ENCODE measurements at regions not wholly inside any gene's neighbourhood (a gene's known extent, or its start where the extent isn't known, plus 50 kb on each side); places are given as distances from the start of the nearest gene placed in this dataset.
"Not testable (repeated sequence)": the region's sequence is repeated elsewhere in the genome, so short reads cannot be mapped to it uniquely, and the experiment has no call there.

DNA sequence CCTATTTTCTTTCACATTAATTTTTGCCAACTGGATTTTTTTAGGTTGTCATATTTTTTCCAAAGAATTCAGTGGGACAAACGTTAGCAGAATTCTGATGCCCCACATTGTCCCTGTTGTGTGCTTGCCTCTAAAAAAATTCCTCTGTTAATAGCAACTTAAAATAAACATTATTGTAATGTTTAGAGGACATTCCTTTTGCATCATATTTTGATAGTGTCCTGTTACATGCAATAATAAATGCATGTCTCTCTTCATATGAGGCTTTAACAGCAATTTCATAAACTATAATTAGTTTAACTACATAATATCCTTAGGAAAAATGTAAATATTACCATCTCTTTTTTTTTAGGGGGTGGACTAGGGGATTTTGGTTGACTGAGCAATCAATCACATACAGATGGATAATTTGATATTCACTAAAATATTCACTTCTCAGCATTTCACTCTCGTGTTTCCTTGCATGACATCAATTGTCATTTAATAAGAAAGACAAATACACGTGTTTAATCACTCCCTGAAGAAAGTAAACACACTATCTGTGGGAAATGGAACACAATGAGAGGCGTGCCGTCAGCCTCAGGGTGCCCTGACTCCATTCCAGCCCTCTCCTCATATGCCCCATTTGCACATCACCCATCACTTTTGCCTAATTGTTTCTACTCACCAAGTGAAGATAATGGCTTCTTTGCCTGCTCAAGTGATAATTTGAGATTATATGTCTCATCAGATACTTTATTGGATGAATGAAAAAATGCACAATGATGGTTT lies 110.3 kb upstream of the SPATA31A3 start:
- H3K27ac Mint-ChIP-seq; intact Hi-C loops (cut with micrococcal nuclease); DNase-seq; H3K4me3 Mint-ChIP-seq; H3K4me1 ChIP-seq (ENCODE audit: control insufficient read depth in 1 of 2, insufficient read depth in 2 of 2, low read length in 2 of 2); H3K4me1 Mint-ChIP-seq; H3K4me2 ChIP-seq (replicated peaks; ENCODE audit: extremely low read depth, low read length, poor library complexity, severe bottlenecking); H3K36me3 ChIP-seq (replicated peaks in 1 of 2; ENCODE audit: control insufficient read depth in 1 of 2, insufficient read depth in 2 of 2, low read length in 2 of 2); H3K27me3 ChIP-seq (ENCODE audit: control insufficient read depth in 2 of 2, insufficient read depth in 2 of 2, low read length in 2 of 2); H3K9me3 Mint-ChIP-seq; H3K4me3 ChIP-seq (replicated peaks in 1 of 3; ENCODE audit: low read depth in 2 of 3, low read length in 3 of 3); H3K9ac ChIP-seq (ENCODE audit: insufficient read depth, low read length, poor library complexity, severe bottlenecking); H4K20me1 ChIP-seq (ENCODE audit: insufficient read depth, low read length); H3K9me3 ChIP-seq (replicated peaks in 1 of 2; ENCODE audit: control insufficient read depth in 1 of 2, insufficient read depth in 1 of 2, low read length in 2 of 2); H2AFZ ChIP-seq (ENCODE audit: insufficient read depth, low read depth, low read length, poor library complexity, severe bottlenecking); H3K36me3 Mint-ChIP-seq; H3K27ac ChIP-seq (ENCODE audit: low read depth in 1 of 2, low read length in 2 of 2); H3K79me2 ChIP-seq (ENCODE audit: insufficient read depth, low read length); H3K27me3 Mint-ChIP-seq (ENCODE audit: low read depth in 3 of 3): not testable (repeated sequence)
- WGBS (ENCODE audit: insufficient coverage), result no CpG with 5 or more reads among the region's 5 CpGs

DNA sequence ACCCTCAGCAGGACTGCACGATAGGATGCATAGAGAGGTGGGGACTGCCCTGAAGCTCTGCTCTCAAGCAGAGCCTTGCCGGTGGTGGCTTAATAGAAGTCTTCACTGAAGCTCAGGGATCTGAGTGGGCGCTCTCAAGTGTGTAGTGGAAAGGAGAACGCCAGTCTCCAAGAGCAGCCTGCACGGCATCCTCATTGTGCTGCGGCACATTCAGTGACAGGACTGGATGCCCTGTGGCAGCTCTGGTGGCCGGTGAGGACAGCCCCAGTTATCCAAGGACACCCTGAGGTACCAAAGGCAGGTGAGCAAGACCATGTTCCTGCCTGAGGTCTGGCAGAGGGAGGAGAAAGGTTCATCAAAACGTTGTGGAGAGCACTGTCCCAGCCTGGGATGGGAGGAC lies 98.8 kb upstream of the SPATA31A3 start:
- H3K4me3 ChIP-seq (replicated peaks in 1 of 3; ENCODE audit: low read depth in 2 of 3, low read length in 3 of 3); H3K79me2 ChIP-seq (ENCODE audit: insufficient read depth, low read length); H3K4me1 Mint-ChIP-seq; intact Hi-C loops (cut with micrococcal nuclease); H3K27ac Mint-ChIP-seq; H3K4me1 ChIP-seq (ENCODE audit: control insufficient read depth in 1 of 2, insufficient read depth in 2 of 2, low read length in 2 of 2); H3K9me3 Mint-ChIP-seq; H4K20me1 ChIP-seq (ENCODE audit: insufficient read depth, low read length); DNase-seq; H3K4me3 Mint-ChIP-seq; H3K27me3 ChIP-seq (ENCODE audit: control insufficient read depth in 2 of 2, insufficient read depth in 2 of 2, low read length in 2 of 2); H3K36me3 ChIP-seq (replicated peaks in 1 of 2; ENCODE audit: control insufficient read depth in 1 of 2, insufficient read depth in 2 of 2, low read length in 2 of 2); H3K27ac ChIP-seq (ENCODE audit: low read depth in 1 of 2, low read length in 2 of 2); H3K4me2 ChIP-seq (replicated peaks; ENCODE audit: extremely low read depth, low read length, poor library complexity, severe bottlenecking); H3K9me3 ChIP-seq (replicated peaks in 1 of 2; ENCODE audit: control insufficient read depth in 1 of 2, insufficient read depth in 1 of 2, low read length in 2 of 2); H3K36me3 Mint-ChIP-seq; H3K9ac ChIP-seq (ENCODE audit: insufficient read depth, low read length, poor library complexity, severe bottlenecking); H2AFZ ChIP-seq (ENCODE audit: insufficient read depth, low read depth, low read length, poor library complexity, severe bottlenecking); H3K27me3 Mint-ChIP-seq (ENCODE audit: low read depth in 3 of 3): not testable (repeated sequence)
- WGBS (ENCODE audit: insufficient coverage), result 84% methylated on average over 4 of the region's 8 CpGs

DNA sequence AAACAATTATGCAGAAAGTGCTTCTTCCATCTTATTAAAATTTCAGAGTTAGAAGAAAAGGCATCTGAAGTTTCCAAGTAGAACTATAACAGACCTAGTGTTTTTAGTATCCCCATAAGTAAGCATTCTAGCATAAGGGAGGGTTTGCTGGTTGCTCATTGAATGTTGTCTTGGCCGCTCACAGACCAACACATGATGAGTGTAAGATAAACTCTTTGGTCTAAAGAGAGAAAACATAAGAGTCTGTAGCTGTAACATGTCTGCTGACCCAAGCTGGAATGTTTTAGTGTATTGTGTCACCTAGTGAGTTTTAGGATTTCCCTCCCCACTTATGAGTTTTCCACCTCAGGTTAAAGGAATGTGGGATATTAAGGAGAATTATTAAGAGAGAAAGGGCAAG lies 94.5 kb upstream of the SPATA31A3 start:
- H3K4me1 ChIP-seq (ENCODE audit: control insufficient read depth in 1 of 2, insufficient read depth in 2 of 2, low read length in 2 of 2); H3K4me2 ChIP-seq (replicated peaks; ENCODE audit: extremely low read depth, low read length, poor library complexity, severe bottlenecking); H3K27ac ChIP-seq (ENCODE audit: low read depth in 1 of 2, low read length in 2 of 2); H3K4me1 Mint-ChIP-seq; H3K36me3 ChIP-seq (replicated peaks in 1 of 2; ENCODE audit: control insufficient read depth in 1 of 2, insufficient read depth in 2 of 2, low read length in 2 of 2); H3K4me3 Mint-ChIP-seq; intact Hi-C loops (cut with micrococcal nuclease); H3K9ac ChIP-seq (ENCODE audit: insufficient read depth, low read length, poor library complexity, severe bottlenecking); H4K20me1 ChIP-seq (ENCODE audit: insufficient read depth, low read length); DNase-seq; H3K27ac Mint-ChIP-seq; H3K9me3 Mint-ChIP-seq; H3K27me3 ChIP-seq (ENCODE audit: control insufficient read depth in 2 of 2, insufficient read depth in 2 of 2, low read length in 2 of 2); H3K9me3 ChIP-seq (replicated peaks in 1 of 2; ENCODE audit: control insufficient read depth in 1 of 2, insufficient read depth in 1 of 2, low read length in 2 of 2); H3K4me3 ChIP-seq (replicated peaks in 1 of 3; ENCODE audit: low read depth in 2 of 3, low read length in 3 of 3); H3K36me3 Mint-ChIP-seq; H3K27me3 Mint-ChIP-seq (ENCODE audit: low read depth in 3 of 3); H2AFZ ChIP-seq (ENCODE audit: insufficient read depth, low read depth, low read length, poor library complexity, severe bottlenecking); H3K79me2 ChIP-seq (ENCODE audit: insufficient read depth, low read length): not testable (repeated sequence)
- WGBS (ENCODE audit: insufficient coverage), result no CpG with 5 or more reads among the region's 1 CpG

DNA sequence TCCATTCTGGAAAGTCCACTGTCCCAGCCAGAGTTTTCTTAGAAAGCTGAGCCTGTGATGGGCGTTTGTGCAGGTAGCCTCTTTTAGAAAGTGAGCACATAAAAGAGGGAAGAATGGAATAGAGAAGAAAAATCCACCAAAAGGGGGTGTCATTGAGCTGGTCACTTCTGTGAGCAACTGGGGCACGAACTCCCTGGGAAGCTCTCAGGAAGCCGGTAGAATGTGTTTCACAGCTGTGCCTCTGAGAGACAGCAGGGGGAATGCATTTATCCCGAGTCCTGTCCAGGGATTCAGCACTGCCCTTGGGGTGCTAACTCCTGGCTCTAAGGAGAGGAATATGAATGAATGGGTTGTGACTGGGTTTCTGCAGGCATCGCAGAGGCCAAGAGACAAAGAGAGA lies 73.8 kb upstream of the SPATA31A3 start:
- H3K27me3 ChIP-seq (ENCODE audit: control insufficient read depth in 2 of 2, insufficient read depth in 2 of 2, low read length in 2 of 2); H3K9me3 ChIP-seq (replicated peaks in 1 of 2; ENCODE audit: control insufficient read depth in 1 of 2, insufficient read depth in 1 of 2, low read length in 2 of 2); H3K4me1 ChIP-seq (ENCODE audit: control insufficient read depth in 1 of 2, insufficient read depth in 2 of 2, low read length in 2 of 2); H3K36me3 Mint-ChIP-seq; H3K79me2 ChIP-seq (ENCODE audit: insufficient read depth, low read length); intact Hi-C loops (cut with micrococcal nuclease); H3K9ac ChIP-seq (ENCODE audit: insufficient read depth, low read length, poor library complexity, severe bottlenecking); H2AFZ ChIP-seq (ENCODE audit: insufficient read depth, low read depth, low read length, poor library complexity, severe bottlenecking); H3K27me3 Mint-ChIP-seq (ENCODE audit: low read depth in 3 of 3); H3K36me3 ChIP-seq (replicated peaks in 1 of 2; ENCODE audit: control insufficient read depth in 1 of 2, insufficient read depth in 2 of 2, low read length in 2 of 2); H3K27ac Mint-ChIP-seq; H3K4me1 Mint-ChIP-seq; H3K4me3 Mint-ChIP-seq; H3K4me3 ChIP-seq (replicated peaks in 1 of 3; ENCODE audit: low read depth in 2 of 3, low read length in 3 of 3); H3K4me2 ChIP-seq (replicated peaks; ENCODE audit: extremely low read depth, low read length, poor library complexity, severe bottlenecking); H3K9me3 Mint-ChIP-seq; DNase-seq; H4K20me1 ChIP-seq (ENCODE audit: insufficient read depth, low read length); H3K27ac ChIP-seq (ENCODE audit: low read depth in 1 of 2, low read length in 2 of 2): not testable (repeated sequence)
- WGBS (ENCODE audit: insufficient coverage), result no CpG with 5 or more reads among the region's 5 CpGs

Measured in CD14-positive monocyte (primary cell).